GM18907 (cell line): ENCODE measurements at regions not wholly inside any gene's neighbourhood (a gene's known extent, or its start where the extent isn't known, plus 50 kb on each side); places are given as distances from the start of the nearest gene placed in this dataset.

ENCODE experiments used
- ATAC-seq: cut with Tn5 transposase; IDR thresholded peaks from one replicate; pipeline ENCODE4 v1.9.1; 2021; ENCODE audit warnings: mild to moderate bottlenecking, moderate library complexity; ENCODE audit not compliant: unreplicated experiment

- ATAC-seq = no peak
These were observed 189.0 kb upstream of the ANO3 start for GRCh38 chr11:26142891-26143290.

- no peak for ATAC-seq
These were observed 188.2 kb upstream of the ANO3 start for GRCh38 chr11:26143566-26144290.

- ATAC-seq = no peak
These were observed 187.6 kb upstream of the ANO3 start for GRCh38 chr11:26144291-26144690.

- ATAC-seq = no peak
These were observed 187.0 kb upstream of the ANO3 start for GRCh38 chr11:26144911-26145310.

GRCh38 chr11:26149585-26149984 lies 182.3 kb upstream of the ANO3 start:
- ATAC-seq = no peak

GRCh38 chr11:26150031-26150430 lies 181.9 kb upstream of the ANO3 start:
- no peak for ATAC-seq

GRCh38 chr11:26158251-26158650 lies 173.7 kb upstream of the ANO3 start:
- no peak for ATAC-seq

- ATAC-seq = no peak
These were observed 169.6 kb upstream of the ANO3 start for GRCh38 chr11:26162291-26162690.

- no peak for ATAC-seq
These were observed 145.5 kb upstream of the ANO3 start for GRCh38 chr11:26186389-26186788.

GRCh38 chr11:26187639-26188038 lies 144.3 kb upstream of the ANO3 start:
- no peak for ATAC-seq

- no peak for ATAC-seq
These were observed 143.4 kb upstream of the ANO3 start for GRCh38 chr11:26188554-26188953.

- no peak for ATAC-seq
These were observed 140.7 kb upstream of the ANO3 start for GRCh38 chr11:26191193-26191592.

GRCh38 chr11:26193694-26194365 lies 138.1 kb upstream of the ANO3 start:
- ATAC-seq = no peak

- ATAC-seq = no peak
These were observed 137.0 kb upstream of the ANO3 start for GRCh38 chr11:26194881-26195280.

GRCh38 chr11:26198532-26199096 lies 133.3 kb upstream of the ANO3 start:
- no peak for ATAC-seq

- ATAC-seq = no peak
These were observed 132.4 kb upstream of the ANO3 start for GRCh38 chr11:26199331-26200095.

- ATAC-seq = no peak
These were observed 130.5 kb upstream of the ANO3 start for GRCh38 chr11:26201411-26201810.

- ATAC-seq = no peak
These were observed 129.2 kb upstream of the ANO3 start for GRCh38 chr11:26202754-26203153.

- ATAC-seq = no peak
These were observed 127.8 kb upstream of the ANO3 start for GRCh38 chr11:26204101-26204500.

GRCh38 chr11:26204839-26205238 lies 127.1 kb upstream of the ANO3 start:
- no peak for ATAC-seq
